ENCODE measurements at regions not wholly inside any gene's neighbourhood (a gene's known extent, or its start where the extent isn't known, plus 50 kb on each side); places are given as distances from the start of the nearest gene placed in this dataset.

DNA sequence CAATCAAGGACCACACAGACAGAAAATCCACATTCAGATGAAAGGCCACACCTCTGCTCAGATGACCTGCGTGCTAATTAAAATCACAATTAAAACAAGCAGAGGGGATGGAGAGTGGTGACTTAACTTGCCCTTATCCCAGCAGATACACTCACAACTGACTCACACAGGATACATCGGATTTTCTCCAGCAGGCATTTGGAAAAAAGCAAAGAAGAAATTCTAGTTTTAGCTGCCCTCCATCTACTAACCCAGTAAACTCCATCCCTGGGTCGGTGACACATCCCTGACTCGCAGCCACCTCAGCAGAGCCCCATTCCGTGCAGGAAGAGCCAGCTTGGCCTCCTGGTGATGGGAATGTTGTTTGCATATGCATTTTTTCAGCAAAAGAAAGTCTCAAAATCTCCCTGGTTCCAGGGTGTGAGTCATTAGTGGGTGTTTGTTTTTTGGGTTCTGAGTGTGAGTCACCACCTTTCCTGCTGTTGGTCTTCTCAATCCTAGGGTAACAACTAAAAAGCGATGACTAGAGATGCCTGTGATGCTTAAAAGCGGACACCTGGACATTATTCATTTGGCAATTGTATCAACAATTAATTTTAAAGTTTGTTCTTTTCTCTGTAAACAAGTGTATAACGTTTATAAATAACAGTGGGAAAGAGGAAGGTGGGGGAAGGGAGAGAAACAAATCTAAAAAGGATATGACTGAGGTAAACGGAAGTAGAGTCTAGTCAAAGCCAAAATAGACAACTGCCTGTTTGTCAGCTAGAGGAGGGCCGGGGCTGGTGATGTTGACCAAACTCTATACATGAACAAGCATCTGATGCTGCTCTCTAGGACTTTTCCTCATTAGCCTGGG lies 49.8 kb upstream of the SLC4A7 start:
- TF ChIP-seq, protein P1, sequence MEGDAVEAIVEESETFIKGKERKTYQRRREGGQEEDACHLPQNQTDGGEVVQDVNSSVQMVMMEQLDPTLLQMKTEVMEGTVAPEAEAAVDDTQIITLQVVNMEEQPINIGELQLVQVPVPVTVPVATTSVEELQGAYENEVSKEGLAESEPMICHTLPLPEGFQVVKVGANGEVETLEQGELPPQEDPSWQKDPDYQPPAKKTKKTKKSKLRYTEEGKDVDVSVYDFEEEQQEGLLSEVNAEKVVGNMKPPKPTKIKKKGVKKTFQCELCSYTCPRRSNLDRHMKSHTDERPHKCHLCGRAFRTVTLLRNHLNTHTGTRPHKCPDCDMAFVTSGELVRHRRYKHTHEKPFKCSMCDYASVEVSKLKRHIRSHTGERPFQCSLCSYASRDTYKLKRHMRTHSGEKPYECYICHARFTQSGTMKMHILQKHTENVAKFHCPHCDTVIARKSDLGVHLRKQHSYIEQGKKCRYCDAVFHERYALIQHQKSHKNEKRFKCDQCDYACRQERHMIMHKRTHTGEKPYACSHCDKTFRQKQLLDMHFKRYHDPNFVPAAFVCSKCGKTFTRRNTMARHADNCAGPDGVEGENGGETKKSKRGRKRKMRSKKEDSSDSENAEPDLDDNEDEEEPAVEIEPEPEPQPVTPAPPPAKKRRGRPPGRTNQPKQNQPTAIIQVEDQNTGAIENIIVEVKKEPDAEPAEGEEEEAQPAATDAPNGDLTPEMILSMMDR (IDR thresholded peaks at IDR 0.05; ENCODE audit: extremely low read depth, insufficient read depth, missing control alignments), result no peak

More for the DNA sequence above, 49.8 kb upstream of the SLC4A7 start:
- no peak for DNase-seq (ENCODE audit: low spot score)
- in situ Hi-C loops (cut with MboI; ENCODE audit: low pct_unique_long_range_greater_than_20kb, low sequenced_read_pairs, unreplicated experiment), result no loop called here
